ENCODE measurements at regions not wholly inside any gene's neighbourhood (a gene's known extent, or its start where the extent isn't known, plus 50 kb on each side); places are given as distances from the start of the nearest gene placed in this dataset.

GRCh38 chr2:67658820-67659219, 261.7 kb downstream of the ETAA1 start:
- Histone ChIP-seq H3K27me3 (no peaks in the 10 kb centered on the region), H3K36me3 (no peaks in the 10 kb centered on the region), H3K27ac (replicated peaks in 1 of 4) (no peak overlapping the region), H3K4me3 (no peak overlapping the region), H3K4me1 (peaks cover 0 to 17% (median 8%) of the 10 kb centered on the region in 4 donors), H3K9me3 (peaks cover 0 to 8% (median 2%) of the 10 kb centered on the region in 4 donors)
- TF ChIP-seq CTCF (IDR thresholded peaks at IDR 0.05) (no peak), POLR2AphosphoS5 (IDR thresholded peaks at IDR 0.05) (no peak), EP300 (IDR thresholded peaks at IDR 0.05) (no peak), POLR2A (IDR thresholded peaks at IDR 0.05; ENCODE audit: low read depth) (no peak)
- DNase-seq (ENCODE audit: extremely low spot score), result no peak
- intact Hi-C loops (cut with DNase I), result loop anchor here (10.0 kb wide), 1 partner anchor 964 kb away; no protein-coding TSS in a partner anchor

GRCh38 chr2:67660015-67660602, 263.0 kb downstream of the ETAA1 start:
- Histone ChIP-seq H3K4me1 (peaks cover 0 to 19% (median 9%) of the 10 kb centered on the region in 4 donors), H3K36me3 (no peaks in the 10 kb centered on the region), H3K4me3 (no peak overlapping the region), H3K9me3 (peaks cover 0 to 8% (median 2%) of the 10 kb centered on the region in 4 donors), H3K27ac (replicated peaks in 1 of 4) (peak overlapping the region; percentile 52 to 70 (median 68)), H3K27me3 (no peaks in the 10 kb centered on the region)
- DNase-seq (ENCODE audit: extremely low spot score), result peak; percentile 29
- 72% methylated on average over 4 of the region's 4 CpGs for WGBS
- no peak for TF ChIP-seq POLR2A (IDR thresholded peaks at IDR 0.05; ENCODE audit: low read depth)
- no peak for TF ChIP-seq EP300 (IDR thresholded peaks at IDR 0.05)
- no peak for TF ChIP-seq POLR2AphosphoS5 (IDR thresholded peaks at IDR 0.05)
- TF ChIP-seq CTCF (IDR thresholded peaks at IDR 0.05), result no peak
- intact Hi-C loops (cut with DNase I), result no loop called here

GRCh38 chr2:67660871-67661270, 263.7 kb downstream of the ETAA1 start:
- TF ChIP-seq EP300 (IDR thresholded peaks at IDR 0.05) (no peak), POLR2AphosphoS5 (IDR thresholded peaks at IDR 0.05) (no peak), CTCF (IDR thresholded peaks at IDR 0.05) (no peak), POLR2A (IDR thresholded peaks at IDR 0.05; ENCODE audit: low read depth) (no peak)
- Histone ChIP-seq H3K36me3 (no peaks in the 10 kb centered on the region), H3K9me3 (peaks cover 0 to 8% (median 2%) of the 10 kb centered on the region in 4 donors), H3K4me1 (peaks cover 2 to 26% (median 13%) of the 10 kb centered on the region in 4 donors), H3K27ac (replicated peaks in 1 of 4) (peak overlapping the region; percentile 52 to 70 (median 68)), H3K27me3 (no peaks in the 10 kb centered on the region), H3K4me3 (no peak overlapping the region)
- no peak for DNase-seq (ENCODE audit: extremely low spot score)
- intact Hi-C loops (cut with DNase I), result no loop called here

GRCh38 chr2:67662222-67662621, 265.1 kb downstream of the ETAA1 start:
- peaks cover 0 to 8% (median 2%) of the 10 kb centered on the region in 4 donors for H3K9me3 ChIP-seq
- no peak for DNase-seq (ENCODE audit: extremely low spot score)
- peaks cover 11 to 40% (median 26%) of the 10 kb centered on the region in 4 donors for H3K4me1 ChIP-seq
- intact Hi-C loops (cut with DNase I), result no loop called here
- H3K4me3 ChIP-seq, result no peak overlapping the region
- H3K27me3 ChIP-seq, result no peaks in the 10 kb centered on the region
- TF ChIP-seq POLR2A (IDR thresholded peaks at IDR 0.05; ENCODE audit: low read depth) (no peak), EP300 (IDR thresholded peaks at IDR 0.05) (no peak), CTCF (IDR thresholded peaks at IDR 0.05) (no peak), POLR2AphosphoS5 (IDR thresholded peaks at IDR 0.05) (no peak)
- H3K36me3 ChIP-seq, result no peaks in the 10 kb centered on the region
- peak overlapping the region in 2 of 4 donors; percentile 10 to 70 for H3K27ac ChIP-seq (replicated peaks in 1 of 4)

GRCh38 chr2:67663776-67664175, 266.6 kb downstream of the ETAA1 start:
- Histone ChIP-seq H3K9me3 (peaks cover 0 to 8% (median 2%) of the 10 kb centered on the region in 4 donors), H3K36me3 (no peaks in the 10 kb centered on the region), H3K4me3 (no peak overlapping the region), H3K4me1 (peaks cover 20 to 55% (median 39%) of the 10 kb centered on the region in 4 donors), H3K27ac (replicated peaks in 1 of 4) (peak overlapping the region in 2 of 4 donors; percentile 8 to 17), H3K27me3 (no peaks in the 10 kb centered on the region)
- WGBS, result 84% methylated on average over 2 of the region's 2 CpGs
- intact Hi-C loops (cut with DNase I), result no loop called here
- DNase-seq (ENCODE audit: extremely low spot score), result peak; percentile 87
- TF ChIP-seq POLR2A (IDR thresholded peaks at IDR 0.05; ENCODE audit: low read depth), result no peak
- no peak for TF ChIP-seq EP300 (IDR thresholded peaks at IDR 0.05)
- no peak for TF ChIP-seq POLR2AphosphoS5 (IDR thresholded peaks at IDR 0.05)
- no peak for TF ChIP-seq CTCF (IDR thresholded peaks at IDR 0.05)
